HepG2 (cell line): ENCODE measurements at regions not wholly inside any gene's neighbourhood (a gene's known extent, or its start where the extent isn't known, plus 50 kb on each side); places are given as distances from the start of the nearest gene placed in this dataset.

ENCODE experiments used
- ATAC-seq: fragments of 200-7000 bp; cut with Tn5 transposase; 3 replicates; pipeline ENCODE4 v1.9.1; 2020; ENCODE audit warnings: mild to moderate bottlenecking, moderate library complexity
- BruUV-seq: library from RNA; stranded (reverse); fragments of 400-500 nt; replicated peaks from 2 replicates; lab custom pipeline; 2021; lab: Mats Ljungman, UMichigan
- CTCF ChIA-PET: fragments of 300-600 bp; formaldehyde crosslinking; extraction: SDS; loops from one replicate; lab custom pipeline; 2021; ENCODE audit warnings: low total read pairs, inconsistent platforms, low intra/inter-chr PET ratio; lab: Yijun Ruan, JAX
- POLR2A ChIA-PET: fragments of 350-600 bp; sonication (Branson Sonifier 250); formaldehyde crosslinking; loops from one replicate; lab custom pipeline; 2020; ENCODE audit warnings: antibody characterized with exemption, inconsistent platforms; lab: Yijun Ruan, JAX
- DNase-seq: peaks from one replicate; pipeline ENCODE4 v3.0.0-alpha.2; 2015; ENCODE audit warnings: low spot score
- FAIRE-seq: peaks from 3 replicates; lab custom pipeline; 2011; peaks lifted over from hg19 to GRCh38; lab: Jason Lieb, UNC
- H2AFZ ChIP-seq: one replicate; pipeline ENCODE4 v1.6.1; 2011; ENCODE audit warnings: low read length, inconsistent platforms
- H3K27ac ChIP-seq: fragments of 300-600 bp; 3 replicates; pipeline ENCODE4 v1.8.0; 2011; ENCODE audit warnings: mixed run types, mild to moderate bottlenecking, mixed read lengths, low read length, inconsistent platforms; ENCODE audit not compliant: insufficient read depth; ENCODE audit errors: extremely low read length
- H3K27me3 ChIP-seq, 2 experiments: fragments of 200-600 bp in 1 of 2; 2 replicates in 1 of 2; 3 replicates in 1 of 2; pipeline versions ENCODE4 v1.6.0 to v1.8.0; 2011; ENCODE audit warnings: low read length in 2 of 2, mild to moderate bottlenecking in 2 of 2, moderate library complexity in 2 of 2, inconsistent platforms in 1 of 2; ENCODE audit not compliant: insufficient read depth in 2 of 2, control insufficient read depth in 1 of 2
- H3K36me3 ChIP-seq, 2 experiments: fragments of 200-600 bp in 1 of 2; replicated peaks in 1 of 2; 2 replicates in 1 of 2; 3 replicates in 1 of 2; pipeline versions ENCODE4 v1.5.1 to v1.8.0; 2011; ENCODE audit warnings: low read length in 2 of 2, inconsistent platforms in 1 of 2; ENCODE audit not compliant: insufficient read depth in 2 of 2, control insufficient read depth in 1 of 2
- H3K4me1 ChIP-seq: 2 replicates; pipeline ENCODE4 v1.5.1; 2012; ENCODE audit warnings: low read length, inconsistent platforms; ENCODE audit not compliant: insufficient read depth
- H3K4me2 ChIP-seq: 2 replicates; pipeline ENCODE4 v1.6.0; 2011; ENCODE audit warnings: low read depth, low read length, inconsistent platforms
- H3K4me3 ChIP-seq, 3 experiments: fragments of 200-600 bp in 1 of 3; sonication (generic), shearing (Covaris generic) in 1 of 3; replicated peaks in 1 of 3; 2 replicates each; pipeline ENCODE4 v1.5.1; 2011 to 2016; ENCODE audit warnings: low read length in 3 of 3, inconsistent platforms in 2 of 3, low read depth in 2 of 3, mild to moderate bottlenecking in 2 of 3, control low read depth in 1 of 3, mixed read lengths in 1 of 3; ENCODE audit not compliant: insufficient read depth in 1 of 3
- H3K79me2 ChIP-seq: one replicate; pipeline ENCODE4 v1.6.1; 2011; ENCODE audit warnings: low read length, inconsistent platforms; ENCODE audit not compliant: insufficient read depth
- H3K9ac ChIP-seq: 2 replicates; pipeline ENCODE4 v1.6.0; 2011; ENCODE audit warnings: mild to moderate bottlenecking, low read depth, low read length, inconsistent platforms; ENCODE audit not compliant: insufficient read depth
- H3K9me3 ChIP-seq: 2 replicates; pipeline ENCODE4 v1.5.1; 2012; ENCODE audit warnings: mild to moderate bottlenecking, low read length
- H4K20me1 ChIP-seq: 2 replicates; pipeline ENCODE4 v1.6.0; 2011; ENCODE audit warnings: inconsistent platforms, mild to moderate bottlenecking, low read length, moderate library complexity; ENCODE audit not compliant: insufficient read depth
- AHR ChIP-seq: IDR thresholded peaks from 2 replicates; pipeline ENCODE4 v1.6.1; 2018; ENCODE audit warnings: missing genetic modification reagents, missing compliant biosample characterization
- ARHGAP35 ChIP-seq: sonication (generic); formaldehyde crosslinking; IDR thresholded peaks from 2 replicates; pipeline ENCODE4 v1.9.0; 2022; ENCODE audit warnings: mild to moderate bottlenecking, inconsistent platforms, moderate library complexity, missing genetic modification reagents, borderline replicate concordance
- CBX5 ChIP-seq: sonication (generic); formaldehyde crosslinking; IDR thresholded peaks from 2 replicates; pipeline ENCODE4 v1.4.0; 2020; ENCODE audit warnings: missing genetic modification reagents, borderline replicate concordance
- E2F2 ChIP-seq: sonication (generic); formaldehyde crosslinking; IDR thresholded peaks from 2 replicates; pipeline ENCODE4 v1.4.0; 2020; ENCODE audit warnings: missing genetic modification reagents, borderline replicate concordance
- FOXC1 ChIP-seq: sonication (generic); formaldehyde crosslinking; IDR thresholded peaks from 2 replicates; pipeline ENCODE4 v1.8.0; 2022; ENCODE audit warnings: mild to moderate bottlenecking, missing genetic modification reagents, borderline replicate concordance
- GTF2F1 ChIP-seq: fragments of 150-350 bp; IDR thresholded peaks from 2 replicates; pipeline ENCODE4 v1.6.1; 2014; ENCODE audit warnings: low read length
- HIVEP1 ChIP-seq: sonication (generic); formaldehyde crosslinking; IDR thresholded peaks from 2 replicates; pipeline ENCODE4 v1.4.0; 2020; ENCODE audit warnings: mild to moderate bottlenecking, missing genetic modification reagents
- HMG20B ChIP-seq: conservative IDR thresholded peaks from 2 replicates; pipeline ENCODE4 v1.6.1; 2016; ENCODE audit warnings: missing genetic modification reagents, missing compliant biosample characterization
- IRF9 ChIP-seq: sonication (generic); formaldehyde crosslinking; IDR thresholded peaks from 2 replicates; pipeline ENCODE4 v1.8.0; 2022; ENCODE audit warnings: missing genetic modification reagents, mild to moderate bottlenecking, borderline replicate concordance
- ISL2 ChIP-seq: sonication (generic); formaldehyde crosslinking; IDR thresholded peaks from 2 replicates; pipeline ENCODE4 v1.5.0; 2020; ENCODE audit warnings: missing genetic modification reagents
- TCF7 ChIP-seq: sonication (generic); IDR thresholded peaks from 2 replicates; pipeline ENCODE4 v1.6.1; 2016; ENCODE audit warnings: antibody characterized with exemption, low read depth
- WGBS: methylation state at CpG from one replicate; pipeline ENCODE4 v1.1.6; 2017; ENCODE audit warnings: low lambda C conversion rate; 5-methylcytosine and 5-hydroxymethylcytosine counted together
- in situ Hi-C: cut with HindIII; loops from 2 replicates; pipeline ENCODE4 v1.10.0; 2017; ENCODE audit warnings: low pct_unique_long_range_greater_than_20kb; ENCODE audit not compliant: extremely low pct_ligation_motif_present
- intact Hi-C: fragments of 100-400 bp; cut with micrococcal nuclease; formaldehyde crosslinking; loops from one replicate; pipeline ENCODE4 v1.10.0; 2022; ENCODE audit not compliant: unreplicated experiment
- TF ChIP-seq, protein P1 (sequence below): sonication (generic); formaldehyde crosslinking; IDR thresholded peaks from 2 replicates; pipeline ENCODE4 v1.5.0; 2020; ENCODE audit warnings: missing genetic modification reagents
- TF ChIP-seq, protein P2 (sequence below): sonication (generic); formaldehyde crosslinking; IDR thresholded peaks from 2 replicates; pipeline ENCODE4 v1.5.0; 2020; ENCODE audit warnings: mild to moderate bottlenecking, missing genetic modification reagents

DNA sequence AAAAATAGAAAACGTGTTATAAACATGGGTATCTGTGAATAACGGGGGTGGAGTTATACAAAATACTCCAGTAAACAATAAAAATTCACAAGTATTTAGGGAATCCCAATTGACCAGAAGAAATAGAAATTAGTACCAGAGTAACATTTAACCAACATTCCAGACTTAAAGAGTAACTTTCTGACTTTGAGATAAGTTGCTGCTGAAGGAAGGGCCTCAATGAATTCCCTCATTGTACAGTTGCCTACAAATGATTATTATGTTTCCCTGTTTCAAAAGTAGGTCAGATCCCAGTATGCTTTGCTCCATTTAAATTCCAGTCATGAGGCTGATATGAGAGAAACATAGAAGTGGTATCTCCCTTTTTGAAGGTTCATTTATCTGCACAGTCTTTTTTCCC, 88.3 kb upstream of the KCNH7 start:
- Histone ChIP-seq H3K4me1 (no peaks in the 10 kb centered on the region), H3K27me3 (no peaks in the 10 kb centered on the region), H3K9me3 (no peaks in the 10 kb centered on the region), H3K36me3 (no peaks in the 10 kb centered on the region), H3K27ac (no peak overlapping the region), H3K79me2 (no peaks in the 10 kb centered on the region), H3K9ac (no peak overlapping the region), H2AFZ (no peak overlapping the region), H4K20me1 (no peaks in the 10 kb centered on the region), H3K4me2 (no peak overlapping the region), H3K4me3 (no peak overlapping the region)
- WGBS: 0% methylated on average over 2 of the region's 2 CpGs
- in situ Hi-C loops: no loop called here
- intact Hi-C loops: no loop called here
- BruUV-seq: no TSS peak
- DNase-seq: no peak
- ATAC-seq: no peak
- ChIA-PET POLR2A (no interaction called here), CTCF (no interaction called here)
- no peak for FAIRE-seq
- no peak for TF ChIP-seq IRF9 (CRISPR knock-in tag)
- TF ChIP-seq, protein P1, sequence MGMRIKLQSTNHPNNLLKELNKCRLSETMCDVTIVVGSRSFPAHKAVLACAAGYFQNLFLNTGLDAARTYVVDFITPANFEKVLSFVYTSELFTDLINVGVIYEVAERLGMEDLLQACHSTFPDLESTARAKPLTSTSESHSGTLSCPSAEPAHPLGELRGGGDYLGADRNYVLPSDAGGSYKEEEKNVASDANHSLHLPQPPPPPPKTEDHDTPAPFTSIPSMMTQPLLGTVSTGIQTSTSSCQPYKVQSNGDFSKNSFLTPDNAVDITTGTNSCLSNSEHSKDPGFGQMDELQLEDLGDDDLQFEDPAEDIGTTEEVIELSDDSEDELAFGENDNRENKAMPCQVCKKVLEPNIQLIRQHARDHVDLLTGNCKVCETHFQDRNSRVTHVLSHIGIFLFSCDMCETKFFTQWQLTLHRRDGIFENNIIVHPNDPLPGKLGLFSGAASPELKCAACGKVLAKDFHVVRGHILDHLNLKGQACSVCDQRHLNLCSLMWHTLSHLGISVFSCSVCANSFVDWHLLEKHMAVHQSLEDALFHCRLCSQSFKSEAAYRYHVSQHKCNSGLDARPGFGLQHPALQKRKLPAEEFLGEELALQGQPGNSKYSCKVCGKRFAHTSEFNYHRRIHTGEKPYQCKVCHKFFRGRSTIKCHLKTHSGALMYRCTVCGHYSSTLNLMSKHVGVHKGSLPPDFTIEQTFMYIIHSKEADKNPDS (CRISPR knock-in tag): no peak

GRCh38 chr2:162926501-162926900, 87.9 kb upstream of the KCNH7 start:
- H2AFZ ChIP-seq: no peak overlapping the region
- BruUV-seq: no TSS peak
- no peak overlapping the region for H3K27ac ChIP-seq
- in situ Hi-C loops (no loop called here), intact Hi-C loops (no loop called here)
- H3K27me3 ChIP-seq: no peaks in the 10 kb centered on the region
- FAIRE-seq (no peak), DNase-seq (peak; percentile 4), ATAC-seq (no peak)
- H3K4me1 ChIP-seq: no peaks in the 10 kb centered on the region
- no peaks in the 10 kb centered on the region for H3K36me3 ChIP-seq
- WGBS: 10% methylated on average over 2 of the region's 2 CpGs
- H3K9ac ChIP-seq: no peak overlapping the region
- no peaks in the 10 kb centered on the region for H4K20me1 ChIP-seq
- H3K4me3 ChIP-seq: no peak overlapping the region
- no peaks in the 10 kb centered on the region for H3K79me2 ChIP-seq
- no peaks in the 10 kb centered on the region for H3K9me3 ChIP-seq
- no peak overlapping the region for H3K4me2 ChIP-seq
- ChIA-PET CTCF (no interaction called here), POLR2A (no interaction called here)
- no peak for TF ChIP-seq CBX5 (CRISPR knock-in tag)
- TF ChIP-seq HIVEP1 (CRISPR knock-in tag): no peak
- TF ChIP-seq, protein P2, sequence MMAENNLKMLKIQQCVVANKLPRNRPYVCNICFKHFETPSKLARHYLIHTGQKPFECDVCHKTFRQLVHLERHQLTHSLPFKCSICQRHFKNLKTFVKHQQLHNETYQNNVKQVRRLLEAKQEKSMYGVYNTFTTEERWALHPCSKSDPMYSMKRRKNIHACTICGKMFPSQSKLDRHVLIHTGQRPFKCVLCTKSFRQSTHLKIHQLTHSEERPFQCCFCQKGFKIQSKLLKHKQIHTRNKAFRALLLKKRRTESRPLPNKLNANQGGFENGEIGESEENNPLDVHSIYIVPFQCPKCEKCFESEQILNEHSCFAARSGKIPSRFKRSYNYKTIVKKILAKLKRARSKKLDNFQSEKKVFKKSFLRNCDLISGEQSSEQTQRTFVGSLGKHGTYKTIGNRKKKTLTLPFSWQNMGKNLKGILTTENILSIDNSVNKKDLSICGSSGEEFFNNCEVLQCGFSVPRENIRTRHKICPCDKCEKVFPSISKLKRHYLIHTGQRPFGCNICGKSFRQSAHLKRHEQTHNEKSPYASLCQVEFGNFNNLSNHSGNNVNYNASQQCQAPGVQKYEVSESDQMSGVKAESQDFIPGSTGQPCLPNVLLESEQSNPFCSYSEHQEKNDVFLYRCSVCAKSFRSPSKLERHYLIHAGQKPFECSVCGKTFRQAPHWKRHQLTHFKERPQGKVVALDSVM (CRISPR knock-in tag): no peak
- TF ChIP-seq HMG20B (CRISPR knock-in tag): no peak
- no peak for TF ChIP-seq ARHGAP35 (CRISPR knock-in tag)
- TF ChIP-seq E2F2 (CRISPR knock-in tag): no peak
- no peak for TF ChIP-seq GTF2F1
- TF ChIP-seq TCF7: no peak
- no peak for TF ChIP-seq AHR (CRISPR knock-in tag)
- no peak for TF ChIP-seq ISL2
- no peak for TF ChIP-seq FOXC1 (CRISPR knock-in tag)
